GM19467 (cell line): ENCODE measurements at regions not wholly inside any gene's neighbourhood (a gene's known extent, or its start where the extent isn't known, plus 50 kb on each side); places are given as distances from the start of the nearest gene placed in this dataset.

Source experiments
- ATAC-seq: cut with Tn5 transposase; IDR thresholded peaks from one replicate; pipeline ENCODE4 v1.9.1; 2021; ENCODE audit warnings: mild to moderate bottlenecking, moderate library complexity; ENCODE audit not compliant: unreplicated experiment

DNA sequence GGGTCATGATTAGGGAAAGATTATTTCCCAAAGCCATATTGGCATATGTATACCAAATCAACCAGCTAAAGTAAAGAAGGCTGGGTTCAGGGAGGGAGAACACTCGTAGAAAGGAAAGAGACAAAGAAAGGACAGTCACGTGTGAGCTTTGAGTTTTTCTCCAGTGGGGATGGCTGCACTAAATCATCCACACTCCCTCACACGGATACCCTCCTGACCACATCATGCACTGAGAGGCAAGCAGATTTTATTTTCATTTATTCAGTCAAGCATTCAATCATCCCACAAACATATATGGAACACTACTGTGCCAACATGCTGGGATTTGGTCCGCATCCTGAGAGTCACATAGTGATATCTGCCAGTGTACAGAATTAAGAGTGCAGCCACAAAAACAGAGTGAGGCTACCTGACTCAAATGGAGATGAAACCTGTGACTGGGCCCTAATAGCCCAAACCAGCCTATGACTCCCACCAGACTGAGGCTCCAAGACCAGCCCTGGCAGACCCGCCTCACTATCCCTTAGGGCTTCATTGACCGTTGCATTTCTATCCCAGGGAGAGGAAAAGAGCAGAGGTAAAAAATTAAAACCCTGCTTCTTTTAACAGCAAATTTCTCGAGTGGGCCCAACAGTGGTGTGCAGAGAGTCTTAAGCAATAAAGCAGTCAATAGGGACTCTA is 155.9 kb downstream of the BARHL2 start:
- no peak for ATAC-seq

DNA sequence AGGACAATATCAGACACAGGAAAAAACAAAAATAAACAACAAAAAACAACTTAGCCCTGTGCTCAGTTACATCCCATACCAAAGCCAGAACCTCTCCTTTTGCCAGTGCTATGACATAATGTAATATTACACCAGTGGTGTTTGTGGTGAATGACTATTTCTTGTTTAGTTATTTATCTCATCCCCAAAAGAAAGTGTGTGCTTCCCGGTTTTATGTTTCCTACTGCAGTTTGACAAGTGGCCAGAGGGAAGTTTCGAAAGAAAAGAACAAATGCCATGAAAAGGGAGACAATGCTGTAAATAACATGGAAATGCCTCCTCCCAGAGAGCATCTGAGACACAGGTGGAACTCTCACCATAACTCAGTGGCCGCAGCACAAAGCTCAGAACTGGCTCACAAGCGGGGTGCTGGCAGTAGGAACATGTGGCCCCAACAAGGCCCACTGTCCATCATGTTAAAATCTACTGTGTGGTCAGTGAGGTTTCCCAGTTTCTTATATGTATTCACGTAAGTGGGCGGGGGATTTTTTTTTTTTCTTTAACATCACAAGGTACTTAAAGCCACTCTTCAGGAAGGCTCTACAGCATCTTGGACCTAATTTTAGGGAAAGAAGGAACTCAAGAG is 158.2 kb downstream of the BARHL2 start:
- ATAC-seq, result no peak

GRCh38 chr1:90558126-90558525 is 159.0 kb downstream of the BARHL2 start:
- no peak for ATAC-seq

DNA sequence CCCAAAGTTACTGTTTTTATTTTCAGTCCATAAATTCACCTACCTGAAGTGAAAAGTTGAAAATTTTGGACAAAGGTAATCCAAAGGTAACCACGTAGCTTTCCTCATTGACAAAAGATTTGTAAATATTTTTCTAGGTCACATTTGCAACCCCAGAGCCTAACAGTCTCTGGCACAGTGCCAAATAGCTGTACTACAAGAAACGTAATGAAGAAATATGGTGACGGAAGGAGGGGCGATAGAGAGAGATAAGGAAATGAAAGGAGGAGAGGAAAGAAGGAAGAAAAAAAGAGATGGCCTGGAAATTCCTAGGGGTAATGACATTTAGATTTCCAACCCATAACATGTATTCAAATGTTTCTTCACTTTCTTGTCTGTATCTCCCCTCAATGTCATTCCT is 159.4 kb downstream of the BARHL2 start:
- ATAC-seq, result no peak

DNA sequence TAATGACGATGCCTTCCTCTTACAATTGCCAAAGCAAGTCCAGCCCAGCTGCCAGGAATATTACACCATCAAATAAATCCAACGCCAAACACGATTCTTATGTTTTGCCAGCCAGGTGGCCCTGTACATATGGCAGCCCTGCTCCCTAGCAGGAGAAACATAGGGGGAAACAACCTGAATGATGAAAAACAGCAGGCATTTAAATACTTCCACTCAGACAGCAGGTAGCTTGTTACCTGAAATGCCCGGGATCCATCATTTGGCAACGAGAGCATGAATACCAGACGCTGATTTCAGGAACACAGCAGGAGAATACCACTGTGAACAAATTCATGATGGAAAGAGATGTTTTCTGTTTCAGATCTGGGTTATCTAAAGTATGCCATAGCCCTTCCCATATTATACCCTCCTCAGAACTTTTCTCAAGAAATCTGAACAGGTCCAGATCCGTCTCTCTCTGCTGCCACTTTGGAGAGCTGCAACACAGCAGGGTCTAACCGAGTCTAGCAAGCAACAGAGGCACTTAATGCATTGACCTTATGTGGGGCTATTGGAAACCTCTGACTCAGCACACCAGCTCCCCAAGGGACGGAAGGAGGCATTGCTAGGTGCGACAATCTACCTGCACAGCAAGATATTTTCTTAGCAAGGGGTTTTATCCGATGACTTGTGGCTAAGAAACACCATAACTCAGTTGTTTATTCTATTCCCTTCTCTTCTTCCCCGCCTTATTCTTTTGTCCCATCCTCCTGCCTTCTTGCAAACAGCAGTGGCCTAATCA is 166.3 kb downstream of the BARHL2 start:
- ATAC-seq, result no peak

- no peak for ATAC-seq
Measured at GRCh38 chr1:90544356-90544755, 172.7 kb downstream of the BARHL2 start.

DNA sequence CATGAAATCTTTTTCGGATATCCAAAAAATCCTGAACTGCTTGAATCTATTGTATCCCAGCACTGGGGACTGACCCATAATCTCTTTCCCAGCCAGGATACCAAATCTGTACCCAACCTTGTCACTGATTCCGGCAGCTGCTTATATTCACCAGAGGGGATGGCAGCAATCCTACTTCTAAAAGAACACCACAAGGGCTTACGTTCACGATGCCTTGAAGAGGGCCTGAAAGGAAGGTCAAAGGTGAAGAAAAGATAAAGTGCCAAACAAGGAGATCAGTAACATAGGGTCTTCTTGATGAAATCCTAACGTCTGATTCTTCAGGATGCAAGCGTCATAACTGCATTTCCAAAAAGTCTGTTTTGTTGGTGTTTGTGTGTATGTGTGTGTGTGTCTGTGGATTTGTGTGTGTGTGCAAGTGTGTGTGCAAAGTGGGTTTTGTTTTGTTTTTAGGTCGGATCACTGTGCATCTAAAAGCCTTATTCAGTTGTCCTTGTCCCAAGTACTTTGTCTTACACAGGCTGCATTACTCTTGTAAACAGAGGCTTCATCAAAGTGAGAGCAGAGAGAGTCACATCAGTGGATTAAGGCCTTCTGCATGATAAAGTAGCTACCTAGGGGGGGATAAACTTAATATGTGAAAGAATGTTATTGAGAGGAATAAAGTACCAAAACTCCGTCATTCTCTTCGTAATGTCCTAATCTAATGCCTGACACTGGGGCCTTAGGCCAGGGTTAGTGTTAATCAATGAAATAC is 179.3 kb downstream of the BARHL2 start:
- no peak for ATAC-seq

GRCh38 chr1:90534663-90535295 is 182.3 kb downstream of the BARHL2 start:
- no peak for ATAC-seq

- no peak for ATAC-seq
Measured at GRCh38 chr1:90534116-90534515, 183.0 kb downstream of the BARHL2 start.

DNA sequence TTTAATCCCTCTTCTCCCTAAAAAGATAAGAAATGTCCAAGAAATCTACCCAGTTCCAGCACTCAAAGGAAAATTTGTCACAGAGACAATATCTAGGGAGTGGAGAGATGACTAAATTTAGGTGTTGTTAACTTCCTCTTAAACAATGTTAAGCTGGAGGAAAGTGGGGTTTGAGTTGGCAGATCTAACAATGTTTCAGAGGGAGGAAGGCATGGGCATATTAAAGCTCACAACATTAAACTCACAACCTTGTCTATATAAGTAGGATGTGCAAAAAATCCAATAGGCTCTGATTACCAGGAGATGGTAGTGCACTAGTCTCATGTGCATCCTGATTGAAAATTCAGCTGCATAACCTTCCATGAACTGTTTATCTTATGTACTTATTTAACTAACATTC is 190.1 kb downstream of the BARHL2 start:
- no peak for ATAC-seq

DNA sequence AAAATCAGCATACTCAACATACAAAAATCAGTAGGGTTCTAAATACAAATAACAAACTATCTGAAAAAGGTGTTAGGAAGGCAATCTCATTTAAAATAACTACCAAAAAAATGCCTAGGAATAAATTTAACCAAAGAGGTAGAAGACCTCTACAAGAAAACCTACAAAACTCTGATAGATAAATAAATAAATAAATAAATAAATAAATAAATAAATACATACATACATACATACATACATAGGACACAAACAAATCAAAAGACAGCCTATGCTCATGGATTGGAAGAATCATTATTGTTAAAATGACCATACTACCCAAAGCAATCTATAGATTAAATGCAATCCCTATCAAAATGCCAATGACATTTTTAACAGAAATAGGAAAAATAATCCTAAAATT is 194.7 kb downstream of the BARHL2 start:
- no peak for ATAC-seq

GRCh38 chr1:90513956-90514355 is 203.1 kb downstream of the BARHL2 start:
- no peak for ATAC-seq

- ATAC-seq, result no peak
Measured at GRCh38 chr1:90512441-90512840, 204.7 kb downstream of the BARHL2 start.

- ATAC-seq, result no peak
Measured at GRCh38 chr1:90510143-90510542, 207.0 kb downstream of the BARHL2 start.

- ATAC-seq, result no peak
Measured at GRCh38 chr1:90509225-90510048, 207.7 kb downstream of the BARHL2 start.

- no peak for ATAC-seq
Measured at GRCh38 chr1:90508376-90509167, 208.5 kb downstream of the BARHL2 start.

- no peak for ATAC-seq
Measured at GRCh38 chr1:90507173-90507572, 209.9 kb downstream of the BARHL2 start.

GRCh38 chr1:90505806-90506205 is 211.3 kb downstream of the BARHL2 start:
- no peak for ATAC-seq

GRCh38 chr1:90504509-90504908 is 212.6 kb downstream of the BARHL2 start:
- ATAC-seq, result no peak
